Fibroblast of lung (primary cell): ENCODE measurements at regions not wholly inside any gene's neighbourhood (a gene's known extent, or its start where the extent isn't known, plus 50 kb on each side); places are given as distances from the start of the nearest gene placed in this dataset.

Source experiments
- DNase-seq, 2 donors: peaks; one replicate each; pipeline versions ENCODE4 v3.0.0 to v3.0.0-alpha.2; 2010; ENCODE audit warnings: low read depth in 2 of 2
- H2AFZ ChIP-seq: 2 replicates; pipeline ENCODE4 v1.5.1; 2012; ENCODE audit warnings: low read length, control low read depth, inconsistent platforms
- H3K27ac ChIP-seq: 2 replicates; pipeline ENCODE4 v1.5.1; 2011; ENCODE audit warnings: low read length, control low read depth; ENCODE audit not compliant: insufficient read depth
- H3K27me3 ChIP-seq: 2 replicates; pipeline ENCODE4 v1.5.1; 2011; ENCODE audit warnings: mild to moderate bottlenecking, low read length; ENCODE audit not compliant: control insufficient read depth, insufficient read depth
- H3K36me3 ChIP-seq: 2 replicates; pipeline ENCODE4 v1.5.1; 2011; ENCODE audit warnings: low read length; ENCODE audit not compliant: control insufficient read depth, insufficient read depth
- H3K4me1 ChIP-seq: 2 replicates; pipeline ENCODE4 v1.5.1; 2011; ENCODE audit warnings: low read length; ENCODE audit not compliant: control insufficient read depth, insufficient read depth; ENCODE audit errors: extremely low read depth
- H3K4me2 ChIP-seq: 2 replicates; pipeline ENCODE4 v1.5.1; 2011; ENCODE audit warnings: low read length, control low read depth; ENCODE audit not compliant: insufficient read depth; ENCODE audit errors: extremely low read depth
- H3K4me3 ChIP-seq, 4 experiments: fragments of 200-600 bp in 1 of 4; sonication (generic) in 1 of 4; replicated peaks in 1 of 4; 2 replicates each; pipeline ENCODE4 v1.5.1; 2011 to 2016; ENCODE audit warnings: low read length in 4 of 4, low read depth in 3 of 4, mild to moderate bottlenecking in 3 of 4, control low read depth in 2 of 4, inconsistent platforms in 1 of 4, mixed read lengths in 1 of 4; ENCODE audit not compliant: insufficient read depth in 1 of 4; ENCODE audit errors: control extremely low read depth in 1 of 4
- H3K79me2 ChIP-seq: 2 replicates; pipeline ENCODE4 v1.5.1; 2012; ENCODE audit warnings: mild to moderate bottlenecking, low read length, inconsistent platforms; ENCODE audit not compliant: control insufficient read depth, insufficient read depth
- H3K9ac ChIP-seq: 2 replicates; pipeline ENCODE4 v1.5.1; 2011; ENCODE audit warnings: mild to moderate bottlenecking, low read length, control low read depth; ENCODE audit not compliant: insufficient read depth
- H3K9me3 ChIP-seq: 2 replicates; pipeline ENCODE4 v1.5.1; 2012; ENCODE audit warnings: low read depth, low read length; ENCODE audit not compliant: control insufficient read depth, insufficient read depth
- H4K20me1 ChIP-seq: 2 replicates; pipeline ENCODE4 v1.5.1; 2011; ENCODE audit warnings: low read length; ENCODE audit not compliant: control insufficient read depth, insufficient read depth; ENCODE audit errors: extremely low read depth
- EZH2 ChIP-seq: IDR thresholded peaks from 2 replicates; pipeline ENCODE4 v1.5.1; 2012; ENCODE audit warnings: low read length, control low read depth, mild to moderate bottlenecking; ENCODE audit errors: missing control alignments
- TF ChIP-seq, protein P1 (sequence below), 2 donors: IDR thresholded peaks in 1 of 2; conservative IDR thresholded peaks in 1 of 2; 1 replicate in 1 of 2; 2 replicates in 1 of 2; pipeline ENCODE4 v1.5.1; 2011 to 2012; ENCODE audit warnings: low read length in 2 of 2, control low read depth in 1 of 2, inconsistent platforms in 1 of 2, low read depth in 1 of 2, mild to moderate bottlenecking in 1 of 2

DNA sequence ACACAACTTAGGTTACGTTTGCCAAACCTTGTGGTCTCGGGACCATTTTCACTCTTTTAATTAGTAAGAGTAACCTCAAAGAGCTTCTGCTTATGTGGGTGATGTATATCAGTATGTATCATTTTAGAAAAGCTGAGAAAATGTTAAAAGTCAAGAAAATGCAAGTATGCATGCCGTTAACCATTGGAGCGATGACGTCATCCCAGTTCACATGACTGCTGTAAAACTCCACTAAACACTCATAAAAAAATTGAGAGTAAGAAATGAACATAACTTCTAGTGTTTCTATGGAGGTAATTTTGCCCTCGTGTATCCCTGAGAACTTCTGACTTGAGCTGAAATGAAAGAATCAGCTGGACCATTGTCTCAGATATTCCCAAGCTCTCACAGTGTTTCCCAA is 250.0 kb upstream of the CDH4 start:
- H2AFZ ChIP-seq: no peak overlapping the region
- H3K4me3 ChIP-seq: no peak overlapping the region

DNA sequence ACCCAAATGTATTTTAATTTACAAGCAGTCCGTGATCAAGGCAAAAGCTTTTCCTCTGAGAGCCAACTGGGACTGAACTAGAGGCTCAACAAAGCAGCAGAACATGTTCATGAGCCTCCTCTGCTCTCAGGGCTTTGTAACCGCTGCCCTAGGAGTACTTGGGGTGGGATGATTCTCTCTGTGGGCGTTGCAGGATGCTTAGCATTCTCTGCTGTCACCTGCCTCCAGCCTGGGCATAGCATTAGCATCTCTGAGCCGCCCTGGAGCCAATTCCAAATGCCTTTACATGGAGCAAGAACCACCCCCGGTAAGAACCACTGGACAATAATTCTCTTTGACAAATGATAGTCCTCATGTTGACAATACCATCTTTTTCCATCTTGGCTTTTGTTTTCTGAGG is 237.6 kb upstream of the CDH4 start:
- H3K9me3 ChIP-seq: no peaks in the 10 kb centered on the region
- H3K9ac ChIP-seq: no peak overlapping the region
- H4K20me1 ChIP-seq: no peaks in the 10 kb centered on the region
- H3K27ac ChIP-seq: no peak overlapping the region
- H3K4me2 ChIP-seq: no peak overlapping the region
- DNase-seq: no peak
- no peaks in the 10 kb centered on the region for H3K79me2 ChIP-seq
- H3K27me3 ChIP-seq: no peaks in the 10 kb centered on the region
- H3K36me3 ChIP-seq: no peaks in the 10 kb centered on the region
- no peak overlapping the region for H3K4me3 ChIP-seq
- no peaks in the 10 kb centered on the region for H3K4me1 ChIP-seq
- no peak for TF ChIP-seq EZH2
- TF ChIP-seq, protein P1, sequence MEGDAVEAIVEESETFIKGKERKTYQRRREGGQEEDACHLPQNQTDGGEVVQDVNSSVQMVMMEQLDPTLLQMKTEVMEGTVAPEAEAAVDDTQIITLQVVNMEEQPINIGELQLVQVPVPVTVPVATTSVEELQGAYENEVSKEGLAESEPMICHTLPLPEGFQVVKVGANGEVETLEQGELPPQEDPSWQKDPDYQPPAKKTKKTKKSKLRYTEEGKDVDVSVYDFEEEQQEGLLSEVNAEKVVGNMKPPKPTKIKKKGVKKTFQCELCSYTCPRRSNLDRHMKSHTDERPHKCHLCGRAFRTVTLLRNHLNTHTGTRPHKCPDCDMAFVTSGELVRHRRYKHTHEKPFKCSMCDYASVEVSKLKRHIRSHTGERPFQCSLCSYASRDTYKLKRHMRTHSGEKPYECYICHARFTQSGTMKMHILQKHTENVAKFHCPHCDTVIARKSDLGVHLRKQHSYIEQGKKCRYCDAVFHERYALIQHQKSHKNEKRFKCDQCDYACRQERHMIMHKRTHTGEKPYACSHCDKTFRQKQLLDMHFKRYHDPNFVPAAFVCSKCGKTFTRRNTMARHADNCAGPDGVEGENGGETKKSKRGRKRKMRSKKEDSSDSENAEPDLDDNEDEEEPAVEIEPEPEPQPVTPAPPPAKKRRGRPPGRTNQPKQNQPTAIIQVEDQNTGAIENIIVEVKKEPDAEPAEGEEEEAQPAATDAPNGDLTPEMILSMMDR (conservative IDR thresholded peaks at IDR 0.05 in 1 of 2, IDR thresholded peaks at IDR 0.05 in 1 of 2; ENCODE audit: low read depth in 1 of 2, low read length in 2 of 2): no peak
- no peak overlapping the region for H2AFZ ChIP-seq

More for the DNA sequence above, 250.0 kb upstream of the CDH4 start:
- Histone ChIP-seq H3K36me3 (no peaks in the 10 kb centered on the region), H3K9ac (no peak overlapping the region), H4K20me1 (no peaks in the 10 kb centered on the region), H3K9me3 (no peaks in the 10 kb centered on the region), H3K27ac (no peak overlapping the region), H3K4me1 (no peaks in the 10 kb centered on the region), H3K4me2 (no peak overlapping the region), H3K79me2 (no peaks in the 10 kb centered on the region), H3K27me3 (no peaks in the 10 kb centered on the region)
- no peak for DNase-seq
- TF ChIP-seq EZH2: no peak
- TF ChIP-seq, protein P1 (conservative IDR thresholded peaks at IDR 0.05 in 1 of 2, IDR thresholded peaks at IDR 0.05 in 1 of 2; ENCODE audit: low read depth in 1 of 2, low read length in 2 of 2): no peak

DNA sequence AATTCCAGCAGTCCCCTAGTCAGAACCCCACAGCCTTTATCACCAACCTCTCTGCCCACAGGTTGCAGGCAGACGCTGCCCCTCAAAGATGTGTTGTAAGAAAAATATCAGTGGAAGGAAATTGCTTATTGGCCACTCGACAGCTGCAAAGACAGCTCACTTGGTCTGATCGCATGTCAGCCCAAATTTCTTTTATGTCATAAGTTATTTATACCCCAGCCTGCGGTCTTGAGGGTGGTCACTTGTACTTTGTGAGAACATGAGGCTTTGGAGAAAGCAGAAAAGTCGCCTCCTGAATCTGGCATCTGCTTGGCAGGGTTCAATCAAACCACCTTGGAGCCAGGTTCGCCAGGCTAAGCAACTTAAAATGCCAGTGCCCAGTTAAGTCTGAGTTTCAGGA is 236.5 kb upstream of the CDH4 start:
- no peaks in the 10 kb centered on the region for H3K36me3 ChIP-seq
- no peak overlapping the region for H3K4me2 ChIP-seq
- H3K27me3 ChIP-seq: no peaks in the 10 kb centered on the region
- no peaks in the 10 kb centered on the region for H4K20me1 ChIP-seq
- no peak for DNase-seq
- H3K4me1 ChIP-seq: no peaks in the 10 kb centered on the region
- H3K9ac ChIP-seq: no peak overlapping the region
- no peaks in the 10 kb centered on the region for H3K79me2 ChIP-seq
- H3K9me3 ChIP-seq: no peaks in the 10 kb centered on the region
- TF ChIP-seq EZH2: no peak
- TF ChIP-seq, protein P1 (conservative IDR thresholded peaks at IDR 0.05 in 1 of 2, IDR thresholded peaks at IDR 0.05 in 1 of 2; ENCODE audit: low read depth in 1 of 2, low read length in 2 of 2): no peak
- H3K4me3 ChIP-seq: no peak overlapping the region
- H2AFZ ChIP-seq: no peak overlapping the region
- H3K27ac ChIP-seq: no peak overlapping the region
